ENCODE measurements at regions not wholly inside any gene's neighbourhood (a gene's known extent, or its start where the extent isn't known, plus 50 kb on each side); places are given as distances from the start of the nearest gene placed in this dataset.

DNA sequence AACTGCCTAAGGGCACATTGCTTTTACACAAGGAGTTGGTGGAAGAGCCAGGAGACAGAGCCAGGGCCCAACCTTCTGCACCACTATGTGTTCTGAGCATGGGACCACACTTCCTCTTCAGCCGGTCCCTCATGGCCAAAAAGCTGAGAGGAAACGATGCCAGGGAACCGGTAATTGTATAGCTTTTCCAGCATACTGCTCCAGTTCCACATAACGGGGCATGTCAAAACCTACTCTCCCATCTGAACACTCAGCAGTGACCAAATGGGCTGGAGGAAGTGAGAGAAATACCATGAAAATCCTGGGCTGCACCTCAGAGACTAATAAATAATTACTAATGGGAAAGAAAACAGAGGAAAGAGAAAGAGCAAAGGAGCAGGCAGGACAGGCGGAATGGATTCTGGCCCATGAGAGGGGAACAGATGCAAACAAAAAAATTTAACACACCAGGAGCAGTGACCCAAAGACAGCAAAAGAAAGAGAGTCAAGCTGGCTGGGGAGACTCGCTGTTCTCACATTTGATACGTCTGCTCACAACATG lies 52.0 kb upstream of the BMP2 start:
- Histone ChIP-seq H3K27ac (ENCODE audit: low read depth, low read length) (no peak overlapping the region), H3K9ac (ENCODE audit: low read length) (no peak overlapping the region), H3K27me3 (ENCODE audit: control insufficient read depth, insufficient read depth, low read length) (no peaks in the 10 kb centered on the region), H3K4me1 (ENCODE audit: control insufficient read depth, insufficient read depth, low read length) (no peaks in the 10 kb centered on the region), H3K4me3 (ENCODE audit: low read length) (no peak overlapping the region), H3K36me3 (ENCODE audit: control insufficient read depth, insufficient read depth, low read length) (no peaks in the 10 kb centered on the region)

DNA sequence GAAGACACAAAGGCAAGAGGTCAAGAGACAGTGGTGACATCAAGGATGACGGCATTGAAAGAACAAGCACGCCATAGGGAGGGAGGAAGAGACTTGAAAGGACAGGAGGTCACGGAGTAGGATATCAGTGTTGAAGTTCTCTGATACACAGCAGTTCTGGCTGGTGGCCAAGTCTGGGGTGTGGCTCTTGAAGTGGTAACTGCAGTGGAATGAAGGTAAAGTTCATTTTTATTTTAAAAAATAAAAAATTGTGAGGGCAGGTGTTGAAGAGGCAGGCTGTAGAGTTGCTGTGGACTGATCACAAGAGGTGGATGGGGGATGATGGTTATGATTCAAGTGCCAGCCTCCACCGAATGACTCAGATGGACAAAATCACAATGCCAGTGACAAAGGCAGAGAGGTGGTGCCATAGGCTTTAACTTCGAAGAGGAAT lies 53.2 kb upstream of the BMP2 start:
- Histone ChIP-seq H3K4me3 (ENCODE audit: low read length) (no peak overlapping the region), H3K27me3 (ENCODE audit: control insufficient read depth, insufficient read depth, low read length) (no peaks in the 10 kb centered on the region), H3K9ac (ENCODE audit: low read length) (no peak overlapping the region), H3K36me3 (ENCODE audit: control insufficient read depth, insufficient read depth, low read length) (no peaks in the 10 kb centered on the region), H3K4me1 (ENCODE audit: control insufficient read depth, insufficient read depth, low read length) (no peaks in the 10 kb centered on the region), H3K27ac (ENCODE audit: low read depth, low read length) (no peak overlapping the region)

DNA sequence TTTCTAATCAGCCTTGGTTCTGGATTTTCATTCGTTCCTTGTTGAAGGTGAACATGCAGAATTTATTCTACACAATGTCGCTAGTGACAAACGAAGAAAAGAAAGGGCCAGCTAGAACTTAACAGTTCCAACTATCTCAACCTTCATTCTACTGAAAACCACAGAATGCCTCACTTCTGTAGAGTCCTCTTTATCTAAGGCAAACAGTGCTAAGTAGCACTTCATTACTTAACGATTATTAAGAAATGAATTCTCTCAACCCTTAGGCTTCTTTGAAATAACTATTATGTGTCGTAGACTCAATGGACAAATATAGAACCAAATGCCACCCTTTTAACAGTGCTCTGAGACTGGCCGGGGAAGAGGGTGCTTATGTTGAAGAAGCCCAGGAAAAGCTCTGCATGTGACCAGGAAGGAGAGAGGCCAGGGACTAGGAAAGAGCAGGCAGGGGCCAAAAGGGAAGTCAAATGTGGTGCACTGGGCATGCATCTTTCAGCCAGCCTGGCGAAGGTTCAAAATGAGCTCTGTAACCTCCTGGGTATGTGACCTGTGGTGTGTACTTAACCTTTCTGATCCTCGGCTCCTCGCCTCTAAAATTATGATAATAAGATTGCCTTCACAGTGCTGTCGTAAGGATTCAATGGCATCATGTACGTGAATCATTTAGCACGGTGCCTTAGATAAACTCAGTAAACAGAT lies 55.4 kb upstream of the BMP2 start:
- Histone ChIP-seq H3K27ac (ENCODE audit: low read depth, low read length) (no peak overlapping the region), H3K27me3 (ENCODE audit: control insufficient read depth, insufficient read depth, low read length) (no peaks in the 10 kb centered on the region), H3K9ac (ENCODE audit: low read length) (no peak overlapping the region), H3K36me3 (ENCODE audit: control insufficient read depth, insufficient read depth, low read length) (no peaks in the 10 kb centered on the region), H3K4me1 (ENCODE audit: control insufficient read depth, insufficient read depth, low read length) (no peaks in the 10 kb centered on the region), H3K4me3 (ENCODE audit: low read length) (no peak overlapping the region)

GRCh38 chr20:6709910-6710595 lies 57.4 kb upstream of the BMP2 start:
- Histone ChIP-seq H3K27me3 (ENCODE audit: control insufficient read depth, insufficient read depth, low read length) (no peaks in the 10 kb centered on the region), H3K4me3 (ENCODE audit: low read length) (no peak overlapping the region), H3K27ac (ENCODE audit: low read depth, low read length) (no peak overlapping the region), H3K9ac (ENCODE audit: low read length) (no peak overlapping the region), H3K36me3 (ENCODE audit: control insufficient read depth, insufficient read depth, low read length) (no peaks in the 10 kb centered on the region), H3K4me1 (ENCODE audit: control insufficient read depth, insufficient read depth, low read length) (no peaks in the 10 kb centered on the region)

DNA sequence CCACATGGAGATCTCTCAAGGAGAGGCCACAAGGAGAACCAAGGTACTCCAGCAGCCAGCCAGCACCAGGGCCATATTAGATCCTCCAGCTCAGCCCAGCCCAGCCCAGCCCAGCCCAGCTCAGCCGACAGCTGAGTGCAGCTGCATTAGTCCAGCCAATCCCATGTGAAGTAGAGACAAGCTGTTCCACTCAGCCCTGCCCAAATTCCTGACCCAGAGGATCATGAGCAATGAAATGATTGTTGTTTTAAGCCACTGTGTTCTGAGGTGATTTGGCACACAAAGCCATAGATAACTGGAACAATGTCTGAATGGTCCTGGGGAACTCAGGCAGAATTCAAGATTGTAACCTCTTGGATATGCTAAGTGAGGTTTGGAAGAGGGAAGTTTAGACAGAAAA lies 59.5 kb upstream of the BMP2 start:
- no peak overlapping the region for H3K4me3 ChIP-seq (ENCODE audit: low read length)
- H3K36me3 ChIP-seq (ENCODE audit: control insufficient read depth, insufficient read depth, low read length): no peaks in the 10 kb centered on the region
- H3K4me1 ChIP-seq (ENCODE audit: control insufficient read depth, insufficient read depth, low read length): no peaks in the 10 kb centered on the region
- no peak overlapping the region for H3K27ac ChIP-seq (ENCODE audit: low read depth, low read length)
- no peaks in the 10 kb centered on the region for H3K27me3 ChIP-seq (ENCODE audit: control insufficient read depth, insufficient read depth, low read length)
- no peak overlapping the region for H3K9ac ChIP-seq (ENCODE audit: low read length)

GRCh38 chr20:6707321-6707831 lies 60.1 kb upstream of the BMP2 start:
- Histone ChIP-seq H3K4me1 (ENCODE audit: control insufficient read depth, insufficient read depth, low read length) (no peaks in the 10 kb centered on the region), H3K36me3 (ENCODE audit: control insufficient read depth, insufficient read depth, low read length) (no peaks in the 10 kb centered on the region), H3K4me3 (ENCODE audit: low read length) (no peak overlapping the region), H3K27me3 (ENCODE audit: control insufficient read depth, insufficient read depth, low read length) (no peaks in the 10 kb centered on the region), H3K9ac (ENCODE audit: low read length) (no peak overlapping the region), H3K27ac (ENCODE audit: low read depth, low read length) (no peak overlapping the region)

GRCh38 chr20:6705926-6706548 lies 61.4 kb upstream of the BMP2 start:
- no peak overlapping the region for H3K27ac ChIP-seq (ENCODE audit: low read depth, low read length)

GRCh38 chr20:6705106-6705766 lies 62.2 kb upstream of the BMP2 start:
- H3K36me3 ChIP-seq (ENCODE audit: control insufficient read depth, insufficient read depth, low read length): no peaks in the 10 kb centered on the region
- H3K27ac ChIP-seq (ENCODE audit: low read depth, low read length): no peak overlapping the region
- no peak overlapping the region for H3K4me3 ChIP-seq (ENCODE audit: low read length)
- no peaks in the 10 kb centered on the region for H3K27me3 ChIP-seq (ENCODE audit: control insufficient read depth, insufficient read depth, low read length)
- H3K4me1 ChIP-seq (ENCODE audit: control insufficient read depth, insufficient read depth, low read length): no peaks in the 10 kb centered on the region
- no peak overlapping the region for H3K9ac ChIP-seq (ENCODE audit: low read length)

More at GRCh38 chr20:6705926-6706548, 61.4 kb upstream of the BMP2 start:
- Histone ChIP-seq H3K9ac (ENCODE audit: low read length) (no peak overlapping the region), H3K4me1 (ENCODE audit: control insufficient read depth, insufficient read depth, low read length) (no peaks in the 10 kb centered on the region), H3K36me3 (ENCODE audit: control insufficient read depth, insufficient read depth, low read length) (no peaks in the 10 kb centered on the region), H3K4me3 (ENCODE audit: low read length) (no peak overlapping the region), H3K27me3 (ENCODE audit: control insufficient read depth, insufficient read depth, low read length) (no peaks in the 10 kb centered on the region)

DNA sequence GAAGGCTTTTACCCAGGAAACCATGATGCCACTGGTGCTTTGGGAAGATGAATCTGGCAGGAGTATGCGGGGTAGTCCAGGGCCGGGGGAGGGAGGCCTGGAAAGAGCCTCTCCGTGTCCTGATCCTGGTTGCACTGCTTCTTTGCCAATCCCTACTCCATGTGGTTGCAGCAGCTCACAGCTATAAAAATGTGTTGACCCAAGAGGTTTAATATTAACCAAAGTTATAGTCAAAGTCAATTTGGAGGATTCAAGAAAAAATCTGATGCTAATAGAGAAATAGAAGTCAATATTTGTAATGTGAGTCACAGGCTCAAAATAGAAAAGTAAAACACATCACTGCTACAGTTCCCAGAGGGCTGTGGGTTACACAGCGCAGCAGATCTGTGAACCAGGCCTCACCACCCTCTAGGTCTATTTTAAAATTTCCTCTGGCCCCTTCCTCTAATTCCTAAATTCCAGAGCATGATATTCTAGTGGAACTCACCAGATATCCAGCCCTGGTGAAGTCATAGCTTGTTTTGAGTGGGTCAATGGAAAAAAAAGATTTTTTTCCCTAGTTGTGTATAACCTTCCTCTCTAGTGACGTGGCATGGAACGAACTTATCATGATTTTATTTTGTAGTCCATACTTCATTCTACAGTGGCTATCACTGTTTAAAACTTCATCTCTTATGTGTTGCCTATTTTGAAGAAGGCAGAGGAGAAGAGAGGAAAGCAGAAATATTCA lies 63.2 kb upstream of the BMP2 start:
- Histone ChIP-seq H3K4me3 (ENCODE audit: low read length) (no peak overlapping the region), H3K36me3 (ENCODE audit: control insufficient read depth, insufficient read depth, low read length) (no peaks in the 10 kb centered on the region), H3K27ac (ENCODE audit: low read depth, low read length) (peak overlapping the region; percentile 8), H3K27me3 (ENCODE audit: control insufficient read depth, insufficient read depth, low read length) (no peaks in the 10 kb centered on the region), H3K9ac (ENCODE audit: low read length) (no peak overlapping the region), H3K4me1 (ENCODE audit: control insufficient read depth, insufficient read depth, low read length) (no peaks in the 10 kb centered on the region)

DNA sequence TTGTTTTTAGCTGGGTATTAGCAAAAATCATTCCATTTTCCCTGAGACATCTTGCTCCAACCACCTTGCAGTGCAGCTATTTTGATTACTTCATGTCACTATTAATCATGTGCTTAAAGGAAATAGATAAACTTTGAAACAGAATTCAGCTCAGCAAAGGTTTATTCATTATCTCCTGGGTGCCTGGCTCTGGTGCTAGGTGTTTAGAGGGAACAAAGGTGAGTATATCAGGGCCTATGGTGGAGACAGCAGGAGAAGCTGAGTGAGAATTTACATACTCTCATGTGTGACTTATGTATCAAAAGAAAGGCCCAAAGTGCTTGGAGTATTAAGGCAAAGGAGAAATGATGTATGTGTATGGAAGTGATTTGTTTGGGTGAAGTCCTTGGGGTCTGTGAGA lies 63.8 kb upstream of the BMP2 start:
- Histone ChIP-seq H3K27ac (ENCODE audit: low read depth, low read length) (peak overlapping the region; percentile 8), H3K27me3 (ENCODE audit: control insufficient read depth, insufficient read depth, low read length) (no peaks in the 10 kb centered on the region), H3K4me1 (ENCODE audit: control insufficient read depth, insufficient read depth, low read length) (no peaks in the 10 kb centered on the region), H3K9ac (ENCODE audit: low read length) (no peak overlapping the region), H3K36me3 (ENCODE audit: control insufficient read depth, insufficient read depth, low read length) (no peaks in the 10 kb centered on the region), H3K4me3 (ENCODE audit: low read length) (no peak overlapping the region)

GRCh38 chr20:6703047-6703446 lies 64.4 kb upstream of the BMP2 start:
- Histone ChIP-seq H3K9ac (ENCODE audit: low read length) (no peak overlapping the region), H3K4me3 (ENCODE audit: low read length) (no peak overlapping the region), H3K4me1 (ENCODE audit: control insufficient read depth, insufficient read depth, low read length) (no peaks in the 10 kb centered on the region), H3K36me3 (ENCODE audit: control insufficient read depth, insufficient read depth, low read length) (no peaks in the 10 kb centered on the region), H3K27ac (ENCODE audit: low read depth, low read length) (no peak overlapping the region), H3K27me3 (ENCODE audit: control insufficient read depth, insufficient read depth, low read length) (no peaks in the 10 kb centered on the region)

Data from rectal smooth muscle tissue (tissue), 1 donor.